ENCODE measurements at regions not wholly inside any gene's neighbourhood (a gene's known extent, or its start where the extent isn't known, plus 50 kb on each side); places are given as distances from the start of the nearest gene placed in this dataset.

- intact Hi-C loops (cut with DNase I), result no loop called here
- Histone ChIP-seq H3K4me1 (no peaks in the 10 kb centered on the region), H3K9me3 (no peaks in the 10 kb centered on the region), H3K27ac (no peak overlapping the region), H3K36me3 (no peaks in the 10 kb centered on the region), H3K4me3 (no peak overlapping the region), H3K27me3 (no peaks in the 10 kb centered on the region)
- 89 to 96% (median 92%) methylated on average over 3 of the region's 3 CpGs for WGBS, 4 donors
- DNase-seq (no peak), ATAC-seq (no peak)
- TF ChIP-seq POLR2A (IDR thresholded peaks at IDR 0.05) (no peak), CTCF (IDR thresholded peaks at IDR 0.05) (no peak)
Observed at GRCh38 chr2:234752966-234753365, 198.9 kb upstream of the SH3BP4 start.

DNA sequence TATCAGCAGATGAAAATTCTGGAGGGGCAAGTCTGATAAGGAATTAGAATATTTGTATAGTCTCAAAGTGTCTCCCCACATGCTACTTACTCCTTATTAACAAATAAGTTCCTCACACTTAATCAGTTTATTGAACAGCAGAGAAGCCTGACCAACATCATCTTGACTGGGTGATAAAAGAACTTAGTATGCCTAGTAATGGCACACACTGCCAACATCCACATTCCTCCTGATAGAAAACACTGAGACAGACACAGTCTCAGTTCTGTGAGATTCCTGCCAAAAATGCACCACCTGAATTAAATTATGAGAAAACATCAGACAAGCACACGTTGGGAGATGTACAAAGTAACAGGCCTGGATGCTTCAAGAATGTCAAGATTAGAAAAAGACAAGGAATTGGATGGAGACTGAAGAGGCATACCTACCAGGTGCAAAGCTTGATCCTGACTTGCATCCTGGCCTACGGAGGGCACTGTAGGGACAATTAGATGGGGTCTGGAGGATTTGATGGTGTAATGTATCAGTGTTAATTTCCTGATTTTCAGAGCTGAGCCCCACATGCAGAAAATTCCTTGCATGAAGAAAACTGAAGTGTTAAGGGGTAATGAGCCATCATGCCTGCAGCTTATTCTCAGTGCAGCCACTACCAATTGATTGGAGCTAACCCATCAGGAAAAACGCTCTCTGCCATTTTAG is 200.4 kb upstream of the SH3BP4 start:
- intact Hi-C loops (cut with DNase I), result no loop called here
- no peaks in the 10 kb centered on the region for H3K36me3 ChIP-seq
- H3K27me3 ChIP-seq, result peaks cover 0 to 7% (median 0%) of the 10 kb centered on the region in 9 donors
- 56 to 67% (median 57%) methylated on average over 3 of the region's 3 CpGs for WGBS, 4 donors
- H3K4me1 ChIP-seq, result no peaks in the 10 kb centered on the region
- H3K4me3 ChIP-seq, result no peak overlapping the region
- ATAC-seq, result no peak
- H3K9me3 ChIP-seq, result no peaks in the 10 kb centered on the region
- DNase-seq, result no peak
- no peak for TF ChIP-seq POLR2A (IDR thresholded peaks at IDR 0.05)
- no peak for TF ChIP-seq CTCF (IDR thresholded peaks at IDR 0.05)
- no peak overlapping the region for H3K27ac ChIP-seq

DNA sequence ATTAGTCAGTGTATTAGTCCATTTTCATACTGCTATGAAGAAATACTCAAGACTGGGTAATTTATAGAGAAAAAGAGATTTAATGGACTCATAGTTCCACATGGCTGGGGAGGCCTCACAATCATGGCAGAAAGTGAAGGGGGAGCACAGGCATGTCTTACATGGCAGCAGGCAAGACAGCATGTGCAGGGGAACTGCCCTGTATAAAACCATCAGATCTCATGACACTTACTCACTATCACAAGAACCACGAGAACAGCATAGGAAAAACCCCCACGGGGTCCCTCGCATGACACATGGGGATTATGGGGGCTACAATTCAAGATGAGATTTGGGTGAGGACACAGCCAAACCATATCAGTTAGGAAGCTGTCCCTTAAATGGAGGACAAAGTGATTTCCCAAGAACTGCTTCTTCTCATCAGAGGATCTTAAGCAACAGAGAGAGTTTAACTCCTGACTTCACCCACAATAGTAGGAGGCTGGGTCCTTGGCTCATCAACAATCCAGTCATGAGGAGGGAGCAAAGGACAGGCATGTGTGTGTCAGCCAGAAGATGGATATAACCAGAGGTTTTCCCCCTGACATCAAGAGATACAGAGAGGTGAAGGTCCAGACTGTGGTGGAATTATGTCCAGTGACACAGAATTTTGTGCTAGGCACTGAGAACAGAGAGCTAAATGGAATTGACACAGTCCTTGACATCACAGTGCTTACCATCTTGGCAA is 203.8 kb upstream of the SH3BP4 start:
- 76 to 92% (median 82%) methylated on average over 3 of the region's 3 CpGs for WGBS, 4 donors
- Histone ChIP-seq H3K4me1 (no peaks in the 10 kb centered on the region), H3K9me3 (no peaks in the 10 kb centered on the region), H3K36me3 (no peaks in the 10 kb centered on the region), H3K27ac (no peak overlapping the region), H3K27me3 (peaks cover 0 to 7% (median 0%) of the 10 kb centered on the region in 9 donors), H3K4me3 (no peak overlapping the region)
- no peak for ATAC-seq
- no peak for DNase-seq
- no peak for TF ChIP-seq CTCF (IDR thresholded peaks at IDR 0.05)
- TF ChIP-seq POLR2A (IDR thresholded peaks at IDR 0.05), result no peak
- intact Hi-C loops (cut with DNase I), result no loop called here

GRCh38 chr2:234747032-234747431 is 204.8 kb upstream of the SH3BP4 start:
- H3K9me3 ChIP-seq, result peaks cover 0 to 1% (median 0%) of the 10 kb centered on the region in 12 donors
- no peak overlapping the region for H3K4me3 ChIP-seq
- no peak for DNase-seq
- H3K36me3 ChIP-seq, result no peaks in the 10 kb centered on the region
- ATAC-seq, result no peak
- intact Hi-C loops (cut with DNase I), result no loop called here
- TF ChIP-seq POLR2A (IDR thresholded peaks at IDR 0.05) (no peak), CTCF (IDR thresholded peaks at IDR 0.05) (no peak)
- no peaks in the 10 kb centered on the region for H3K4me1 ChIP-seq
- peaks cover 0 to 7% (median 0%) of the 10 kb centered on the region in 9 donors for H3K27me3 ChIP-seq
- H3K27ac ChIP-seq, result no peak overlapping the region

Data from heart left ventricle (tissue), 16 donors.